AG09319 (cell line): ENCODE measurements at regions not wholly inside any gene's neighbourhood (a gene's known extent, or its start where the extent isn't known, plus 50 kb on each side); places are given as distances from the start of the nearest gene placed in this dataset.

Source experiments
- DNase-seq: peaks from one replicate; pipeline ENCODE4 v3.0.0-alpha.2; 2010; ENCODE audit warnings: low read depth; ENCODE audit errors: extremely low read depth
- CTCF ChIP-seq: IDR thresholded peaks from 2 replicates; pipeline ENCODE4 v1.5.1; 2011; ENCODE audit warnings: low read depth, mild to moderate bottlenecking, inconsistent platforms, low read length, moderate library complexity

DNA sequence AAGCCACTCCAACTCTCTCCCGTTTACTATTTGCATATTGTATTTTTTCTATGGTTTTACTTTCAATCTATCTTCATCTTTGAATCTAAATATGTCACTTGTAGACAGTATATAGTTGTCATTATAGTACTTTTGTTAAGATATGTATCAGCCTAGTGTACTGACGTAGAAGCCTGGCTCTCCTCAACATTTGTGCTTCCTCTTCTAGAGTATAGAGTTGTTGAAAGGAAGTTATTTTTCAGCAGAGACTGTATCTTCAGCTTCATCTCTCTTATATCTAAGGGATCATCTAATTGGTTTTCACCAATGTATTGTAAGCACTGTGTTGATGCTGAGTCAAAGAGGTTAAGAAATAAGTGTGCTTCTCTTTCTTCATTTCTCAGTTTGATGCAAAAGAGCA lies 192.8 kb downstream of the LMO4 start:
- DNase-seq: no peak
- TF ChIP-seq CTCF: no peak

DNA sequence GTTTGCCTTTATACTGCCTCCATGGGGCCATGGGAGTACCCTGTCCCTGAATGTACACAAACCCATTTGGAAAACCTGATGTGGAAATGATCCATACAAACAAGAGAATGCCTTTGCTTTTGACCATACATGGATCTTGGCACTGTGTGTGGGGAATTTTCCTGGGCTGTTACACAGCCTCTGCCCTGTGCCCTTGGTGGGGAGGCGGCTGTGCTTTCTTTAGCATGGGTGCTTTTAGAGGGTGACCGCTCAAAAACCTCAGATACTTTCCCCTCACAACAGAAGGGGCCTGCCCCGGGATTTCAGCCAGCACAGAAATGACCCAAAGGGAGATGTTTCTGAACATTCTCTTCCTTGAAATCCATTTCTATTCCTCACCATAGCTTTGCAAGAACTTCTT lies 194.8 kb downstream of the LMO4 start:
- no peak for DNase-seq
- no peak for TF ChIP-seq CTCF

DNA sequence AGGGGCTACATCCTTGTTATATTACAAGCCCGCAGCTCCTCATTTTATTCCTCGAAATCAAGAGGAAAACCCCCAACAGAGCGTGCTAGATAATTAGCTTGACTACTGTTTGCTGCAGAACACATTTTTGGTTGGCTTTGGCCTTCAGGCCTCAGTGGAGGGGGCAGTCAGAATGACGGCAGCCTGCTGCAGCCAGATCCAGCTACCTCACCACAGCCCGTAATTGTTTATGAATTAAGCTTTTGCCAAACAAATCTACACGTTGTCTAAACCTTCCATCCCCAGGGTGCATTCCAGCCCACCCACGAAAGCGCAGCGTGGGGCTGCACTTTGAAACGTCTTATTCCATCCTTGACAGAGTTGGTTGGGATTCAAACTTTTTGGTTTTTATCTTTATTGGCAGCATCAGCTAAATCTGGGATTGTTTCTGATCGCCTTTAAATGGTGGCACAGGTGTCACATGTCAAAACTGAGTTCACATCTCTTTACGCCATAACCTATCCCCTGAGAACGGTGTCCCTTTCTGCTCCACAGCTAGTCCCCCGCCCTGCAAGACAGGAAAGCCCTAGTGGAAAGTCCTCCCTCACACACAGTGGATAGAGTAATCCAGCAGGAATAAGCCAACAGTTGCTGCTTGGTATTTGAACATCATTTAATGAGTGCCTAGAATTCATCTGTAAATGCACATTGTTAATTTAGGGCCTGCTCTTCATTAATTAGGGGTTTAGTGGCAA lies 195.5 kb downstream of the LMO4 start:
- TF ChIP-seq CTCF: no peak
- DNase-seq: no peak

GRCh38 chr1:87528754-87529517 lies 200.3 kb downstream of the LMO4 start:
- DNase-seq: no peak
- no peak for TF ChIP-seq CTCF

DNA sequence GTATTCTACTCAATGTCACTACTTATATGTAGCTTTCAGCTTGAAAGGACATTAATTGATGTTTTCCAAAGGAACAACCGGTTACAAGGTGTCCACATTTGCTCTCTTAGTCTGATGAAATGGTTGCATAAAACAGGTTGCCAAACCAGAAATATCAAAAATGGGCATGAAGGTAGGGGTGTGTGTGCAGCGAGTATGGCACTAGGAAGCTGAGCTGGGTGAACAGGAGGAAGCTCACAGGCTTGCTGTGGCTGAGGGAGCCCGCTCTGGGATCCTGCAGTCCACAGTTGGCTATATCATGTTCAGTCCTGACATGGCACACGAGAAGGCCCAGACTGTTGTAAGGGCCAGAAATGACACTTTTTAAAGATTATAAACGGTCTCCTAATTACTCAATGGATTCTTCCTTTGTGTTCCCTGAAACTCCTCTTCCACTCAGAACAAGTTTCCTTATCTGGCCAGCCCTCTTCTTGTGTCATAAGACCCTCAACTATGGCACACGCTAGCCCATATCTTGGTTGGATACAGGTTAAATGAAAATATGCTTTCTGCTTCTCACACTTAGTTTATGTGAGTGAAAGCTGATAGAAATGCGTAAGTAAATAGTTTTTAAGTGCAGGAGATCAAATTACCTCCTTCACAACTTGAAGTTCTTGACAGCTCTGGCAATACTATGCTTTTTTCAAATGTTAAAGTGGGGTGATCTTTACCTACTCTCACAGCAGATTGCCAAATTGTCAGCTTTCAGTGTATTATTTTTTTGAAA lies 201.5 kb downstream of the LMO4 start:
- no peak for TF ChIP-seq CTCF
- DNase-seq: no peak

GRCh38 chr1:87535551-87535950 lies 206.9 kb downstream of the LMO4 start:
- DNase-seq: no peak
- no peak for TF ChIP-seq CTCF

DNA sequence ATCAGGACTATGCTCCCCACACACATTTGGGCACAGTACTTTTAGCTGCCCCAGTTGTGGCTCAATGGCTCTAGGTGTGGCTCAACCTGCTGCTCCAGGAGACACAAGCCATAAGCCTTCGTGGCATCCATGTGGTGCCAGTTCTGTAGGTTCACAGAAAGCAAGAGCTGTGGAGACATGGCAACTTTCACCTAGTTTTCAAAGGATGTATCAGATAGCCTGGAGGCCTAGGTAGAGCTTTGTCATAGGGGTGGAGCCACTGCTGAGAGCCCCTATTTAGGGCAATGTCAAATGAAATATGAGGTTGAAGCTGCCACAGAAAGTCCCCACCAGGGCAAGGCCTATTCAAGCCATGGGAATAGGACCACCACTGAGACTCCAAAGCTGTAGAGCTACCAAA lies 210.5 kb downstream of the LMO4 start:
- TF ChIP-seq CTCF: no peak

More for the DNA sequence above, 210.5 kb downstream of the LMO4 start:
- DNase-seq: no peak
